Activated CD4-positive, alpha-beta T cell treated with anti-CD3 and anti-CD28 coated beads, Interleukin-2, Interleukin-6, amounts not matched to agents 100 ng/mL and 50 ng/mL, durations not matched to agents 16 hours and 8 hours (primary cell): ENCODE measurements at regions not wholly inside any gene's neighbourhood (a gene's known extent, or its start where the extent isn't known, plus 50 kb on each side); places are given as distances from the start of the nearest gene placed in this dataset.
"Not testable (repeated sequence)": the region's sequence is repeated elsewhere in the genome, so short reads cannot be mapped to it uniquely, and the experiment has no call there.

Experiments used
- DNase-seq: peaks from one replicate; pipeline ENCODE4 v3.0.0-alpha.2; 2020

DNA sequence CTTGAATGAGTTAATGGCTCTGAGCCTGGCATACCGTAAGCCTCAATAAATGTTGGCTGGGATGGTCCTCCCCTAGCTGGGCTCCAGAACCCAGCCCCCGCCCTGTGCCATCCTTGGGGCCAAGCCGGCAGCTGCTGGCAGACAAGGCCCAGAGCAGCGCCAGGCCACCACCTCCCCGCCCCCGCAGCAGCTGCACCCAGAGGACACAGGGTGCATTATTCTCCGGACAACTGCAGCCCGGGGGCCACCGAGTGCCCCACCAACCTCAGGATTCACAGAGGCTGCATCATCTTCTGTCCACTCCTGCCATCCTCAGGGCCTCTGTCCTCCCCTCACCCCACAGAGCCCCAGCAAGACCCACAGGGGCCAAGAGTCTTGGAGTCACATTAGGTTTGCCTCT is 92.7 kb downstream of the NCOR2 start:
- DNase-seq = no peak

DNA sequence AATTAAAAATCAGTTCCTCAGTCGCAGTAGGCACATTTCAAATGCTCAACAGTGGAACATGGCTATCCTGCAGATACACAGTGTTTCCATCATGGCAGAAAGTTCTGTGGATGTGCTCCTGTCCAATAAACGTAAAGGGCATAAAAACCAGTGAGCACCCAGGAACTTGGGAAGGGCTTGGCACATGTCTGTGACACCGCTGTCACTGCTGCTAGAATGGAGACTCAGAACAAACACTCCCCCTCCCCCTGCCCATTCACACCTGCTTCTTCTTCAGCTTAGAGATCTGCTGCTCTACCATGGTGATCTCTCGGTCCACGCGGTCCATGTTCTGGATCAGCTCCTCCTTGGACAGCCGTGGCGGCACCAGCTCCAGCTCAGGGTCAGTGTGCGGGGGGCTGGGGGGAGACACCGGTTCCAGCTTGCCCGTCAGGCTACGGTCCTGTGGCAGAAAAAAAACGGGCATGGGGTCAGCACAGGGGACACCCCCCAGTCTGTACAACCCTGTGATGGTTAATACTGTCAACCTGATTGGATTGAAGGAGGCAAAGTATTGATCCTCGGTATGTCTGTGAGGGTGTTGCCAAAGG is 94.6 kb downstream of the NCOR2 start:
- DNase-seq = no peak

DNA sequence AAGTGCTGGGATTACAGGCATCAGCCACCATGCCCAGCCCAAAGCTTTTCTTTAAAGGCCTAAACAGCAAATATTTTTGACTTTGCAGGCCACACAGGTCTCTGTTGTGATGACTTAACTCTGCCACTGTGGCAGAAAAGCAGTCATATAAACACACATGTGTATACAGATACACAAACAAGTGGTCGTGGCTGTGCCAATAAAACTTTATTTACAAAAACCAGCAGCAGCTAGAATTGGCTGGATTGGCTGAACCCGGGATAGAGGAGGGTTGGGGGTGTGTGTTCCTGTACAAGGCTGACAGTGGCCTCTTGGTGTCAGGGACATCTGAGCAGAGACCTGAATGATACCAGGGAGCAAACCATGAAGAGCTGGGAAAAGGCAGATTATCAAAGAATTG is 95.6 kb downstream of the NCOR2 start:
- no peak for DNase-seq

GRCh38 chr12:124470806-124471205 is 96.6 kb downstream of the NCOR2 start:
- no peak for DNase-seq

GRCh38 chr12:124470139-124470538 is 97.3 kb downstream of the NCOR2 start:
- DNase-seq = no peak

- no peak for DNase-seq
Observed at GRCh38 chr12:124469193-124469888, 98.1 kb downstream of the NCOR2 start.

DNA sequence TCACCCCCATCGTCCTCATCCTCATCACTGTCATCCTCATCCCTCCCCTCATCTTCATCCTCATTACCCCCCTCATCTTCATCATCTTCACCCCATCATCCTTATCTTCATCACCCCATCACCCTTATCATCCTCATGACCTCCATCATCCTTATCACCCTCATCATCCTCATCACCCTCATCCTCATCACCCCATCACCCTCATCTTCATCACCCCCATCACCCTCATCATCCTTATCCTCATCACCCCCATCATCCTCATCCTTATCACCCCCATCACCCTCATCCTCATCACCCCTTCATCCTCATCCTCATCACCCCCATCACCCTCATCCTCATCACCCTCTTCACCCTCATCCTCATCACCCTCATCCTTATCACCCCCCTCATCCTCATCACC is 99.9 kb downstream of the NCOR2 start:
- not testable (repeated sequence) for DNase-seq

DNA sequence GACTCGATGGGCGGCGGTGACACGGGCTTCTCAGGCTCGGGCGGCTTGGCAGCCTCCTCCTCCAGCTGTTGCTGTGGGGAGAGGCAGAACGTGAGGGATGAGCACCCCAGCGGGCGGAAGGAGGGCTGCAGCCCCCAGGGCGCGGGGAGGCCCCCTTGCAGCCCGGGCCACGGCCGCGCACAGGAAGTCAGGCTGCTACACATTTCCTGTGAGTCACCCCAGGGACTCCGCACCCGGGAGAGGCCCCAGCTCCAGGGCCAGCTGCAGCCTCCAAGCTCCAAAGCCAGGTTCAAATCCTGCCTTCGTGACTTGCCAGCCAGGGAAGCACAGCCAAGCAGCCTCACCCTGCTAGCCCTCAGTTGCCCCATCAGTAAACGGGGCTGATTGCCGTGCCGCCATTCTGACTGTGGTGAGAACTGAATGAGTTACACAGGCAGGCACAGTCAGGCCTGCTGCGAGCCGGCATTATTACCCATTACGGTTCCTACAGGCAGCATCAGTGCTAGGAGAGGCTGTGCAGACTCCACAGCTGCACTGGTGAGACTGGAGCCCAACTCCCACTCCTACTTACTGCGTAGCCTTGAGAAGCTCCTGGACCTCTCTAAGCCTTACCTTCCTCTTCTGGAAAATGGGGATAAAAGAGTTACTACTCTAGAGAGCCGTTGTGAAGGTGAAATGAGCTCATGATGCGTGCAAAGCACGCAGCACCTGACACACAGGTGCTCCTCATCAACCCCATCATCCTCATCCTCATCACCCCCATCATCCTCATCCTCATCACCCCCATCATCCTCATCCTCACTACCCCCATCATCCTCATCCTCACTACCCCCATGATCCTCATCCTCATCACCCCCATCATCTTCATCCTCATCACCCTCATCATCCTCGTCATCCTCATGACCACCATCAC is 100.9 kb downstream of the NCOR2 start:
- peak; percentile 93 for DNase-seq

DNA sequence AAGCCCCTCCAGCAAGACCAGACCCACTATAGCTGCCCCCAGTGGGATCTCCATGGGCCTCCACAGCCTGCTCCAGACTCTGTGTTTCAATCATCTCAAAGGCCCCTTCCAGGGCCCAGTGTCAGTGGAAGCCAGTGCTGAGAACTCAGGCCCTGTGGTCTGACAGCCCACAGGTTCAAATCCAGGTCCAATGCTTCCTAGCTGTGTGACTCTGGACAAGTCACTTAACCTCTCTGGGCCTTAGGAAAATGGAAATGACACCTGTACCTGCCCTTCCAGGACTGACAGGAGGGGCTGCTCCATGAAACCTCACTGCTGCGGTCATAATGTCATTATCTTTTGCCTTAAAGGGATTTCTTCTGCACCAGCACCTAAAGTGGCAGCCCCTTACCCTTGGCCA is 101.9 kb downstream of the NCOR2 start:
- no peak for DNase-seq

DNA sequence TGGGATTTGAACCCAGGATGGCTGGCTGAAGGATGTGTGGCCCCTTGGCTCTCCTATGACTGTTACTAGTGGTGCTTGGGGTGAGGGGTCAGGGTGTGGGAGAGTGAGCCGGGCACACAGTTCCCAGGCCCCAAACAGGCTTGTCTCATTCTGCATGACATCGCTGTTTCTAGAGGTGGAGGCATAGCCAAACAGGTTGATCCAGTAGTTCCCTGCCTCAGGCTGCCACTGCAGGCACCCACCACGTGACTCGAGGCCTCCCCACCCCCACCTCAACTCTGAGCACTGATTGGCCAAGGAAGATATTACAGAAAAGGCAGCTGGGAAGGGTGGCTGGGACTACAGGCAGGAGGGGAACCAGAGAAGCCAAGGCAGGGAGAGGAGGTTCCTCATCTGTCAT is 102.6 kb downstream of the NCOR2 start:
- no peak for DNase-seq

- no peak for DNase-seq
Observed at GRCh38 chr12:124464062-124464461, 103.3 kb downstream of the NCOR2 start.

- DNase-seq = no peak
Observed at GRCh38 chr12:124463341-124463921, 104.0 kb downstream of the NCOR2 start.

DNA sequence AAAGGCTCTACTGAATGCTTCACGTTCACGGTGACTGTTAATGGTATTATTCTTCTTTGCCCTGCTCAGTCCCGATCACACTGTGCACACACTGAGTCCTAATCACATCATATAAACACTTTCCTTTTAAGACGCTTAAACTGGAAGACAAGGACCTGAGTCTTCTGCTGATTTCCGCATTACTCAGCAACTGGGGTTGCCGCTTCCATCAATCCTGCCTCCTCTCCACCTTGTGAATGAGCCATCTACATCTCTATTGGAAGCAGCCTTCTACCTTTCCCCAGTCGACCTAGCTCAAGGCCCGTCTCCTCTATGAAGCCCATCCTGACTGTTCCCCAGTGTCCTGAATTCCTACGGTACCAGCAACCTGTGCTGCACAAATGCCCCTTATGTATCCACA is 104.7 kb downstream of the NCOR2 start:
- no peak for DNase-seq

GRCh38 chr12:124461851-124462623 is 105.4 kb downstream of the NCOR2 start:
- no peak for DNase-seq

DNA sequence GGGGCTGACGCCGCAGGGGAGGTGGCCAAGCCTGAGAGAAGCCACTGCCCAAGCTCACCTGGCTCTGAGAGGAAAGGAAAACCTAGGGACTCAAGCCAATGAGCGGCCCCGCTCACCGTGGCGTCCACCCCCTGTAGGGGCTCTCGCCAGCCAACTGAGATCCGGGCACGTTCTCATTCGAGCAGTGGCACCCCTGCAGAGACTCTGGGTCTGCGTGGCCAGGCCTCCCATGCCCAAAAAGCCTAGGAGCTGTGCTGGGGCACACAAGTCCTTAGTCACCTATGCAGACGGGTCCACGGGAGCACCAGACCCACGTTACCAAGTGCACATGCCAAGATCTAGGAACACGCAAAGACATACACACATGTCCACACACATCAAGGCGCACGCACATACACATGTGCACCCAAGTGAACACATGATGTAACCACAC is 106.2 kb downstream of the NCOR2 start:
- DNase-seq = no peak

DNA sequence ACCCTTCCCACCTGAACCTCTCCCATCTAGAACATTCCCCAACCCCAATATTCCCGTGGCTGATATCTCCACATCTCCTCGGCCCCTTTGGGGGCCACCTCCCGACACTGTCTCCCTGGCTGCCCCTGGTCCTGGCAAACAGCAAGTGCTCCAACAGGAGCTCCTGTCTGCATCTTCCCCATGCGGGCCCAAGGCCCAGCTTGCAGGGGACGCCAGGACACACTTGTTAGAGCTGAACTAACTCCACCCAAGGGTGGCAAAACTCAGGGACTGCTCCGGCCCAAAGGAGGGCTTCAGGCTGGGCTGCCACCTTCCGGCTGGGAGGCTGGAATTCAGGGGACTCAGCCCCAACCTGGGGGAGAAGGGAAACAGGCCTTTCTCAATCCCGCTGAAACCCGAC is 106.6 kb downstream of the NCOR2 start:
- DNase-seq = no peak

DNA sequence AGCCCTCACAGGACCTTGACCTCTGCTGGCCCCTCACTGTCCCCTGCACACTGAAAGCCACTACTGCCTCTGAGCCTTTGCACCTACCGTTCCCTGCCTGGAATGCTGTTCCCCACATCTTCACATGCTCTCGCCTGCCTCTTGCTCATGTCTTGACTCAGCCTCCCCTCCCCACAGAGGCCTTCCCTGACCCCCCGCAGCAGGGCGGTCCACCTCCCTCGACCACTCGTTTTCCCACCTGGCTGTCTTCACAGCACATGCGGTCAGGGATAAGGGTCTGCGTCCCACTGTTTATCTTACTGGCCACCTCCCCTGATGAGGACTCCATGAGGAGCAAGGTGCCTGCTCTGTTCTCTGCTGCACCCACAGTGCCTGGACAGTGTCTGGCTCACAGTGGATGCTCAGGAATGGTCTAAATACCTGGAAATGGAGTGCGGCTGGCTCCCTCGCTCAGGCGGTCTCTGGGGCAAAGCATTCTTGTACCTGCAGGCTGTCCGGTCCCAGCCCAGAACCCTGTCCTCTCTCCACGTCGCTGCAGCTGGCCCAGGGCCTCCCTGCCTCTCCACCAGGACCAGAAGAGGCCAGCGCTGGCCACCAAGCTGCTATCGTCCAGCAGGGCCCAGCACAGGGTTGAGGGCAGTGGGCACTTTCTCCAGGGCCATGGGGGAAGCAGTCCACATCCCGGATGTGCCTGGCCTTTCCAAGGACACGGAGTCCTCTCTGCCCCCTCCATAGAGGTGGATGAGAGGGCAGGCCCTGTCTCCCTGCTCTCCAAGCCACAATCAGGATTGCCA is 107.4 kb downstream of the NCOR2 start:
- DNase-seq = no peak

- no peak for DNase-seq
Observed at GRCh38 chr12:124458992-124459851, 108.2 kb downstream of the NCOR2 start.

DNA sequence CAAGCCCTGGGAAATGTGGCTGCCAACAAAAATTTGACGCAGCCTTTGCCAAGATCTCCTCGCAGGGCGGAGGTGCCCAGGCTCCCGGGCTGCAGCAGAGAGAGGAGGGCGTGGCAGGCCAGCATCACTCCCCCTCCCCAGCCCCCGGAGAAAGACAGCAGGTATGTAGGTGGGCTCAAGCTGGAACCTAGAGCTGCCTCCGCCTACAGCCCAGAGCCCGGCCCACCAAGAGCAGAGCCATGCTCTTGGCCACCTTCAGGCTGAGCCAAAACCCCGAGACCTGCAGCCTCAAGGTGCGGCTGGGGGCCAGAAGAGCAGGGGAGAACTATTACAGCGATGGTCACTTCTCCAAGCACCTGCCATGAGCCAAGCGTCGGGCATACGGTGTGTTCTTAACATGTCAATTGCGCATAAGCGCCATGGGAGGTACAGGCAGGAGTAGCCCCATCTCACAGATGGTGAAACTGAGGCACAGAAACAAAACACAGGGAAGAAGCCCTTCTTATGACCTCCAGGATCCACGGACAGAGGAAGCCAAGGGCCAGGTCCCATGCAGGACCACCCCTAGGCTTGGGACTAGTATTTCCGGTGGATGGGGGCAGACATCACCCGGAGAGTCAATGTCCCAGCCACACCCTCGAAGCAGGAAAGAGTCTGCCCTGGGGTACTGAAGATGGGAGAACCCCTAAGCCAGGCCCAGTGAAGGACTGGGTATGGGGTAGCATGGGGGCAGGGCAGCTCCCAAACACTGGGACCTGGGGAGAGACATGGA is 109.0 kb downstream of the NCOR2 start:
- no peak for DNase-seq
